ENCODE measurements at regions not wholly inside any gene's neighbourhood (a gene's known extent, or its start where the extent isn't known, plus 50 kb on each side); places are given as distances from the start of the nearest gene placed in this dataset.

GRCh38 chrX:5388087-5388486 is 840.6 kb downstream of the NLGN4X start:
- H3K9me2 ChIP-seq (replicated peaks; ENCODE audit: control insufficient read depth, low read length) = no peaks in the 10 kb centered on the region
- H3K4me1 ChIP-seq (ENCODE audit: control insufficient read depth, low read length) = peaks cover 5% of the 10 kb centered on the region; the same call in 1 of the 2 replicates
- H3K36me3 ChIP-seq (ENCODE audit: control insufficient read depth, low read length) = no peaks in the 10 kb centered on the region
- TF ChIP-seq EZH2phosphoT487 (IDR thresholded peaks at IDR 0.05; ENCODE audit: borderline replicate concordance, low read length) (no peak), CTCF (IDR thresholded peaks at IDR 0.05; ENCODE audit: low read depth, low read length, poor library complexity, severe bottlenecking) (no peak)
- no peaks in the 10 kb centered on the region for H3K9me3 ChIP-seq (ENCODE audit: control insufficient read depth, insufficient read depth, low read length)
- no peak overlapping the region for H3K4me2 ChIP-seq (ENCODE audit: low read length)
- H3K4me3 ChIP-seq (ENCODE audit: low read length) = no peak overlapping the region
- H3K79me2 ChIP-seq (ENCODE audit: control insufficient read depth, low read length) = no peaks in the 10 kb centered on the region
- no peak overlapping the region for H3K27ac ChIP-seq (ENCODE audit: low read depth, low read length)
- H3F3A ChIP-seq (ENCODE audit: control insufficient read depth, insufficient read depth) = no peaks in the 10 kb centered on the region
- no peaks in the 10 kb centered on the region for H4K20me1 ChIP-seq (ENCODE audit: control insufficient read depth, insufficient read depth, low read depth, low read length)
- no peaks in the 10 kb centered on the region for H3K27me3 ChIP-seq (ENCODE audit: control insufficient read depth, low read length)

GRCh38 chrX:5380426-5380825 is 848.2 kb downstream of the NLGN4X start:
- no peaks in the 10 kb centered on the region for H3K9me3 ChIP-seq (ENCODE audit: control insufficient read depth, insufficient read depth, low read length)
- H3K36me3 ChIP-seq (ENCODE audit: control insufficient read depth, low read length) = no peaks in the 10 kb centered on the region
- H3K4me3 ChIP-seq (ENCODE audit: low read length) = no peak overlapping the region
- no peaks in the 10 kb centered on the region for H3K27me3 ChIP-seq (ENCODE audit: control insufficient read depth, low read length)
- no peak overlapping the region for H3K4me2 ChIP-seq (ENCODE audit: low read length)
- no peaks in the 10 kb centered on the region for H3K4me1 ChIP-seq (ENCODE audit: control insufficient read depth, low read length)
- no peaks in the 10 kb centered on the region for H3F3A ChIP-seq (ENCODE audit: control insufficient read depth, insufficient read depth)
- no peaks in the 10 kb centered on the region for H3K79me2 ChIP-seq (ENCODE audit: control insufficient read depth, low read length)
- H4K20me1 ChIP-seq (ENCODE audit: control insufficient read depth, insufficient read depth, low read depth, low read length) = no peaks in the 10 kb centered on the region
- TF ChIP-seq EZH2phosphoT487 (IDR thresholded peaks at IDR 0.05; ENCODE audit: borderline replicate concordance, low read length) (no peak), CTCF (IDR thresholded peaks at IDR 0.05; ENCODE audit: low read depth, low read length, poor library complexity, severe bottlenecking) (no peak)
- no peaks in the 10 kb centered on the region for H3K9me2 ChIP-seq (replicated peaks; ENCODE audit: control insufficient read depth, low read length)
- H3K27ac ChIP-seq (ENCODE audit: low read depth, low read length) = no peak overlapping the region

- Histone ChIP-seq H3K9me3 (ENCODE audit: control insufficient read depth, insufficient read depth, low read length) (no peaks in the 10 kb centered on the region), H3F3A (ENCODE audit: control insufficient read depth, insufficient read depth) (no peaks in the 10 kb centered on the region), H3K4me3 (ENCODE audit: low read length) (no peak overlapping the region), H3K79me2 (ENCODE audit: control insufficient read depth, low read length) (no peaks in the 10 kb centered on the region), H3K4me2 (ENCODE audit: low read length) (no peak overlapping the region), H3K9me2 (replicated peaks; ENCODE audit: control insufficient read depth, low read length) (no peaks in the 10 kb centered on the region), H3K4me1 (ENCODE audit: control insufficient read depth, low read length) (no peaks in the 10 kb centered on the region), H3K36me3 (ENCODE audit: control insufficient read depth, low read length) (no peaks in the 10 kb centered on the region), H4K20me1 (ENCODE audit: control insufficient read depth, insufficient read depth, low read depth, low read length) (no peaks in the 10 kb centered on the region), H3K27me3 (ENCODE audit: control insufficient read depth, low read length) (no peaks in the 10 kb centered on the region), H3K27ac (ENCODE audit: low read depth, low read length) (no peak overlapping the region)
- no peak for TF ChIP-seq EZH2phosphoT487 (IDR thresholded peaks at IDR 0.05; ENCODE audit: borderline replicate concordance, low read length)
- no peak for TF ChIP-seq CTCF (IDR thresholded peaks at IDR 0.05; ENCODE audit: low read depth, low read length, poor library complexity, severe bottlenecking)
These were observed 886.8 kb downstream of the NLGN4X start for GRCh38 chrX:5341902-5342301.

GRCh38 chrX:5337160-5337559 is 891.5 kb downstream of the NLGN4X start:
- H4K20me1 ChIP-seq (ENCODE audit: control insufficient read depth, insufficient read depth, low read depth, low read length) = no peaks in the 10 kb centered on the region
- no peaks in the 10 kb centered on the region for H3F3A ChIP-seq (ENCODE audit: control insufficient read depth, insufficient read depth)
- H3K9me2 ChIP-seq (replicated peaks; ENCODE audit: control insufficient read depth, low read length) = no peaks in the 10 kb centered on the region
- TF ChIP-seq EZH2phosphoT487 (IDR thresholded peaks at IDR 0.05; ENCODE audit: borderline replicate concordance, low read length) (no peak), CTCF (IDR thresholded peaks at IDR 0.05; ENCODE audit: low read depth, low read length, poor library complexity, severe bottlenecking) (no peak)
- H3K4me3 ChIP-seq (ENCODE audit: low read length) = no peak overlapping the region
- no peak overlapping the region for H3K4me2 ChIP-seq (ENCODE audit: low read length)
- no peaks in the 10 kb centered on the region for H3K9me3 ChIP-seq (ENCODE audit: control insufficient read depth, insufficient read depth, low read length)
- no peak overlapping the region for H3K27ac ChIP-seq (ENCODE audit: low read depth, low read length)
- H3K36me3 ChIP-seq (ENCODE audit: control insufficient read depth, low read length) = no peaks in the 10 kb centered on the region
- H3K27me3 ChIP-seq (ENCODE audit: control insufficient read depth, low read length) = no peaks in the 10 kb centered on the region
- H3K4me1 ChIP-seq (ENCODE audit: control insufficient read depth, low read length) = no peaks in the 10 kb centered on the region
- H3K79me2 ChIP-seq (ENCODE audit: control insufficient read depth, low read length) = no peaks in the 10 kb centered on the region

All from DOHH2 (cell line).